ENCODE measurements at regions not wholly inside any gene's neighbourhood (a gene's known extent, or its start where the extent isn't known, plus 50 kb on each side); places are given as distances from the start of the nearest gene placed in this dataset.
"Not testable (repeated sequence)": the region's sequence is repeated elsewhere in the genome, so short reads cannot be mapped to it uniquely, and the experiment has no call there.

DNA sequence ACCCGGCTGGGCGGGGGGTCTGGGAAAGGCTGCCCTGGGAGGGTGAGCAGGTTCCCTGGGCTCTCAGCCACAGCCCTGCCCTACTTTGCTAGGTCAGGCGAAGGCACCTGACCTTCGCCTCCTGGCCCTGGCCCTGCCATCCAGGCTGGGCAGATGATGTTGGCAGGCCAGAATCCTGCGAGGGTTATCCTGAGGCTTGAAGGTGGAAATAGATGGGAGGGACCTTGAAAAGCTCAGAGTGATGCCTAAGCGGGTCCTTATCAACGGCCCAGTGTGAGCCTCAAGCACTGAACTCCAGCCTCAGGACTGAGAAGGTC lies 191.3 kb downstream of the LAT start:
- TF ChIP-seq, protein P1, sequence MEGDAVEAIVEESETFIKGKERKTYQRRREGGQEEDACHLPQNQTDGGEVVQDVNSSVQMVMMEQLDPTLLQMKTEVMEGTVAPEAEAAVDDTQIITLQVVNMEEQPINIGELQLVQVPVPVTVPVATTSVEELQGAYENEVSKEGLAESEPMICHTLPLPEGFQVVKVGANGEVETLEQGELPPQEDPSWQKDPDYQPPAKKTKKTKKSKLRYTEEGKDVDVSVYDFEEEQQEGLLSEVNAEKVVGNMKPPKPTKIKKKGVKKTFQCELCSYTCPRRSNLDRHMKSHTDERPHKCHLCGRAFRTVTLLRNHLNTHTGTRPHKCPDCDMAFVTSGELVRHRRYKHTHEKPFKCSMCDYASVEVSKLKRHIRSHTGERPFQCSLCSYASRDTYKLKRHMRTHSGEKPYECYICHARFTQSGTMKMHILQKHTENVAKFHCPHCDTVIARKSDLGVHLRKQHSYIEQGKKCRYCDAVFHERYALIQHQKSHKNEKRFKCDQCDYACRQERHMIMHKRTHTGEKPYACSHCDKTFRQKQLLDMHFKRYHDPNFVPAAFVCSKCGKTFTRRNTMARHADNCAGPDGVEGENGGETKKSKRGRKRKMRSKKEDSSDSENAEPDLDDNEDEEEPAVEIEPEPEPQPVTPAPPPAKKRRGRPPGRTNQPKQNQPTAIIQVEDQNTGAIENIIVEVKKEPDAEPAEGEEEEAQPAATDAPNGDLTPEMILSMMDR (IDR thresholded peaks at IDR 0.05) = not testable (repeated sequence)
- TF ChIP-seq EP300, POLR2A (IDR thresholded peaks at IDR 0.05): not testable (repeated sequence)

Measured in tibial nerve (tissue), 4 donors.